NCI-H2227 treated with DMSO at 0.1 percent for 48 hours (cell line): ENCODE measurements at regions not wholly inside any gene's neighbourhood (a gene's known extent, or its start where the extent isn't known, plus 50 kb on each side); places are given as distances from the start of the nearest gene placed in this dataset.
"Not testable (repeated sequence)": the region's sequence is repeated elsewhere in the genome, so short reads cannot be mapped to it uniquely, and the experiment has no call there.

Experiments used
- DNase-seq: peaks from one replicate; lab custom pipeline; 2025; lab: John Stamatoyannopoulos, UW

- no peak for DNase-seq
Observed at GRCh38 chr2:128510701-128511397, 192.2 kb upstream of the HS6ST1 start.

DNA sequence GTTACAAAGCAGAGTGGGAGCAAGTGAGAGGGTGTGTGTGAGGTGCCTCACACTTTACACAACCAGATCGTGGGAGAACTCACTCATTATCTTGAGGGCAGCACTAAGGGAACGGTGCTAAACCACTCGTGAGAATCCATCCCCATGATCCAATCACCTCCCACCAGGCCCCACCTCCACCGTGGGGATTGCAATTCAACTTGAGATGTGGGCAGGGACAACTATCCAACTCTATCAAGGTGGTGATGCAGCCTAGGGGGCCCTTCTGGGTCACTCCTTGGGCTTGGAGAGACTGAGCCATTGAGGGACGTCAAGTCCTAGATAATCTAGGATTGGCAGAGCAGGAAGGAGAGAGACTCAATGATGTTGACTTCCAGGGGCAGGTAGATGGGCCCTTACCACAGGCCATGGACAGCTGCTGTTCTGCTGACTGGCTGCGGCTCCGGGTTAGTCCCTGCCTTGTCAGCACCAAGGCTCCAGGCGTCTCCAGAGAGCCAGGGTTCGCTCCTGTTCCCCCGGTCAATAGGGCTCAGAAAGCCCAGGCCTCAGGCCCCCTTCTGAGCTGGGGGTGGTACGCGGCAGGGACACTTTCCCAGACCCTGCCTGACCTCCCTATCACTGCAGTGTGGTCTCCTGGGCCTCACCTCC lies 193.2 kb upstream of the HS6ST1 start:
- no peak for DNase-seq

- no peak for DNase-seq
Observed at GRCh38 chr2:128512379-128513115, 193.9 kb upstream of the HS6ST1 start.

GRCh38 chr2:128513116-128513960 lies 194.7 kb upstream of the HS6ST1 start:
- no peak for DNase-seq

DNA sequence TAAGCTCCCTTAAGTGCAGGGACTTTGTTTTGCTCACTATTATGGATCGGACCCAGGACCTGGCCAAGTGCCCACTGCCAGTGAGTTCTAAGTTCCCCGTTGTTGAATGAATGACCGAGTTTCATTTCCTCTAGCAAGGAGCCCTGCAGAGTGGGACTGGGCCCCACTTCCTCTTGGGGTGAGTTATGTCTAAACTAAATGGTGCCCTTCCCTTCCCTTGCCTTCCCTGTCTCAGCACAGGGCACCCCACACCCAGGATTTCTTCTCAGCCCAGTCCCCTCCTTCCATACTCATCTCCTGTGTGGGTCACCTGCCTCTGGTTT lies 195.3 kb upstream of the HS6ST1 start:
- DNase-seq: no peak

- DNase-seq: no peak
Observed at GRCh38 chr2:128514555-128514955, 195.9 kb upstream of the HS6ST1 start.

DNA sequence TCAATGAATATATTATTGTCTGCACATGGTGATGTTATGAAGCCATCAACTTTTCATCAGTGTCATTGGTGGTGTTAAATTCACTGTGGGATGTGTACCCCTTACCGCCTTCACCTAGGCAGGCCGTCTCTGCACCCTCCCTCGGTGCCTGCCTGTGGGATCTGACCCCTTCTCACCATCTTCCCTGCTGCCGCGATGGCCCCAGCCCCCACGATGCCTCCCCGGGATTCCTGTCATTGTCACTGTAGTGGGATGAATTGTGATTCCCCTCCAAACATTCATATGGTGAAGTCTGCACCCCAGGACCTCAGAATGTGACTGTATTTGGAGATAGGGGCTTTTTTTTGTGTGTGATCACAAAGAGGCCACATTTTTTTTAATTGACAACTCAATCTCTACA lies 198.3 kb upstream of the HS6ST1 start:
- DNase-seq: no peak

GRCh38 chr2:128519028-128519427 lies 200.4 kb upstream of the HS6ST1 start:
- DNase-seq: not testable (repeated sequence)

DNA sequence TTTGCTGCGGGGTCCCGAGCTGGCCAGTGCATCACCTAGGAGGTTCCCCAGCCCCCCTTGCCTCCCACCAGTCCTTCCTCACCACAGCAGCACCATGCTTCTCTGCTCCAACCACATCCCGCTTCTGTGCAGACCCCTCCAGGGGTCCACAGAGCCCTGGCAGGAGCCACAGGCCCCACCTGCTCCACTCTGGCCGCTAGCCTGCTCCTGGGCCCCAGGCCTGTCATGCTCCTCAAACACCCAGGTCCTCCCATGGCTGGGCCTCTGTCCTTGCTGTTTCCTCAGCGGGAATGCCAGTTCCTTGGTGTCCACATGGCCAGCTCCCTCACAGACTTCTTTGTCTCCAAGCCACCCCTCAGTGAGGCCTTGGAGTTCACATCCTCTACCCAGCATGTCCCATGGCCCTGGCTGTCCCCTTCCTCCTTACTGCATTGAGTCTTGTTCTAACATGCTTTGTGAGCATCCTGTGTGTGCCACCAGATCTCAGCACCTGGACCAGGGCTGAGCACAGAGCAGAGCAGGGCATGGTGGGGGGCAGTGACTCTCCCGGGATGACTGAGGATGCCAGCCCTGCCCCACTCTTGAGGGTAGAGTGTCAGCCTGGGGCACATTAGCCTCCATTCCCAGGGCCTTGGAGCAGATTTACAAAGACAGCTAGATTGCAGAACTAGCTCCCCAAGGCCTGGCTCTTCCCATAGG lies 201.0 kb upstream of the HS6ST1 start:
- no peak for DNase-seq

DNA sequence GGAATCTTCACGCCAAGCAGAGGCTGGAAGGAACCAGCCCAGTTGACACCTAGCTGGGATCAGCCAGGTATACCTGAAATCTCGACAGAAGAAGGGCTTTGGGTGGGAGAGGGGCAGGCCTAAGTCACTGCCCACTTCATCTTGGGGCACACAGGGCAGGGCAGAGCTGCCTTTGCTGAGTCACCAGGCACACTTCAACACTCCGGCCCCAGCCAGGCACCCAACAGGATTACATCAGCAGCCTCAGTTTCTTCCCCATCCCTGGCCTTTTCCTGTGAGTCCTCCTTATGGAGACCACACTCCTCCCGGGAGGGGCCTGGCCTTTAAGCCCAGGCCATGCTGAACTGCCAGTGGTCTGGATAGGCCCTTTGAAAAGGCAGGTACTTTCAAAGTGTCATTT lies 201.7 kb upstream of the HS6ST1 start:
- DNase-seq: no peak

- DNase-seq: no peak
Observed at GRCh38 chr2:128520791-128521190, 202.1 kb upstream of the HS6ST1 start.

DNA sequence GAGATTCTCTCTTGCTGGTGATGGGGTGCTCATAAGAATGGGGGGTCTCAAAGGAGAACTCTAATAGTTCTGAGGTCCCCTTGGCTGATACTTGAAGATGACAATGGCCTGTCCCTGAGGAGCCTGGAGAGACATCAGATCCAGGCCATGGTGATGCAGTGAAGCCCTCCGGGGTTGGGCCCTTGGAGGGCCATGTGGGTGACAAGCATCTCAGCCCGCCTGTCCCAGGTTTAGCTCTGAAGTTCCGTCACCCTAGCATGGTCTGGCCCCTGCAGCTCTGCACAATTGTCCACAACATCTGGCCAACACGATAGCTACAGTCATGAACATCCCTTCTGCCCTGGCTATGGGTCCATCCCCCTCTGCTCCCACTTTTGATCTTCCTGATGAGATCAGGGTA lies 202.8 kb upstream of the HS6ST1 start:
- DNase-seq: no peak

DNA sequence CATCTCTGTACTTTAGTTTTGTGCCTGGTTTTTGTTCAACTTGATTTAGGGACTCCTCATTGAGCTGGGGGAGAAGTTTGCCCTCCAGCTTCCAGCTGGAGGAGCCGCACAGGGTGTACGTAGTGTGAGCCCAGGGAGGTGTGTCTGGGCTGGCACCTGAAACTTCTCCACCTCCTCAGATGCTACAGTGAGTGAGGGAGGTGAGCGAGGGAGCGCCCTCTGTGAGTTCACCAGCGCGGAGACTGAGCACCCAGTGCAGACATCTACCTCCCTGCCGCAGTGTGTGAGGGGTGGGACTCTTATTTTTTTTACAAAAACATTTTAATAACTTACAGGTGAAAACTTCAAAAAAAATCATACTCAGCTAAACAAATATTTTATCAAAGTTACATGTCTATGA lies 204.2 kb upstream of the HS6ST1 start:
- DNase-seq: no peak

- DNase-seq: no peak
Observed at GRCh38 chr2:128523457-128523856, 204.8 kb upstream of the HS6ST1 start.

- no peak for DNase-seq
Observed at GRCh38 chr2:128524183-128524582, 205.5 kb upstream of the HS6ST1 start.

DNA sequence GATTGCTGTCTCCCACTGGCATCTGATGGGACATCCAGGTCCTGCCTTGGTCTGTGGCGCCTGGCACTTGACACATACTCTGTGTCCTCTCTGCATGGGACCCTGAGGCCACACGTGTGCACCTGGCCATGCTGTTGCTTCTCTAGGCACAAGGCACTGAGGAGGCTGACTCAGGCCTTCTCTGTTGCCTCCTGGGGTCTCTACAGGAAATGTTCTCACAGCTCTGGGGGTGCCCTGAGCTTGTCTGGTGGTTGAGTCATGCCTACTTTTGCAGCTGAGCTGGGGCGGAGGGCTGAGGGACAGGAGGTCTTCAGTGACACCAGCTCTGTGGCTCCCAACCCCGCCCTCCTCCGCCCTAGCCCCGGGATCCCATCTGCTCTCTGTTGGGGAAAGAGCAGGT lies 207.0 kb upstream of the HS6ST1 start:
- DNase-seq: no peak

- DNase-seq: no peak
Observed at GRCh38 chr2:128526455-128526976, 207.8 kb upstream of the HS6ST1 start.

DNA sequence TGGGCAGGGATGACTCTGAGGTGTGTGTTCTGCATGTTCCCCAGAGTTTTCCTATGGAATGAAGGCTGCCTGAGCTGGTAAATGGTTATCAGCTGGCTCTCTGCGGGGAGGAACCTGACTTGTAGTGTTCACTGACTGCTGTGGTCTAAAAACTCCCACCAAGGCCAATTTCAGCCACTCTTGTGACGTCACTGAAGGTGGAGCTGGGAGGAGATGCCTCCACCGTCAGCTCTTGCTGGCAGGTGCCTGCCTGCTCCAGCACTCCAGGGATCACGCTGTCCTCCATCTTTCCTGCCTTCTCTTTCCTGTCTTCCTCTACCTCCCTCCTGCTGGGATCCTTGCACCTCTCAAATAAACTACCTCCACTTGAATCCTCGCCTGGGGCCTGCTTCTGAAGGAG lies 209.5 kb upstream of the HS6ST1 start:
- DNase-seq: no peak

- DNase-seq: no peak
Observed at GRCh38 chr2:128530025-128530573, 211.4 kb upstream of the HS6ST1 start.

GRCh38 chr2:128531856-128532255 lies 213.2 kb upstream of the HS6ST1 start:
- no peak for DNase-seq

DNA sequence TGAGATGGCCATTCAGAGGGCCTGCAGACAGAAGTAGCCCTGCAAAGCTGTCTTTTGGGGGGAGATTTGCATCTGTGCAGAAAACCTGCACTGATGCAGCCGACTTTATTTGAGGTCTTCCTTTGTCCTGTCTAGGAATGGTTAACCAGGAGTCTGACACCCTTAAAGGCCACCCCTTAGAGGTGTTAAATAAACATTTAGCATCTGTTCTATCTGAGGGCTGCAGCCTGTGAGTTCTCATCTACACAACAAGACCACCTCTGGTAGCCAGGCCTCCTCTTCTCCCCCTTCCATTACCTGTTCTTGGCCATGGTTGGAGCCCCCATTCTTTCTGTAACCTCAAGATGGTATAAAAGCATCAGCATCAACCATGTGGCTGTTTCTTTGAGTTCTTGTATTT lies 214.4 kb upstream of the HS6ST1 start:
- DNase-seq: no peak
